ENCODE measurements at regions not wholly inside any gene's neighbourhood (a gene's known extent, or its start where the extent isn't known, plus 50 kb on each side); places are given as distances from the start of the nearest gene placed in this dataset.
A peak's percentile ranks its signal among the peaks of the same experiment; 100 is the strongest.

- no peak for DNase-seq
Measured at GRCh38 chr3:168570404-168571155, 474.9 kb upstream of the GOLIM4 start.

GRCh38 chr3:168558728-168559411 is 463.1 kb upstream of the GOLIM4 start:
- peak in 1 of 2 experiments; percentile 34 for DNase-seq

- DNase-seq = peak in 1 of 2 experiments; percentile 27
Measured at GRCh38 chr3:168552251-168552650, 456.5 kb upstream of the GOLIM4 start.

GRCh38 chr3:168548719-168549118 is 453.0 kb upstream of the GOLIM4 start:
- no peak for DNase-seq

- no peak for DNase-seq
Measured at GRCh38 chr3:168546707-168547106, 451.0 kb upstream of the GOLIM4 start.

- DNase-seq = peak in 1 of 2 experiments; percentile 69
Measured at GRCh38 chr3:168545591-168545990, 449.9 kb upstream of the GOLIM4 start.

- no peak for DNase-seq
Measured at GRCh38 chr3:168544097-168544957, 448.6 kb upstream of the GOLIM4 start.

- no peak for DNase-seq
Measured at GRCh38 chr3:168540726-168541125, 445.0 kb upstream of the GOLIM4 start.

- no peak for DNase-seq
Measured at GRCh38 chr3:168539909-168540308, 444.2 kb upstream of the GOLIM4 start.

- DNase-seq = no peak
Measured at GRCh38 chr3:168534761-168535160, 439.0 kb upstream of the GOLIM4 start.

- no peak for DNase-seq
Measured at GRCh38 chr3:168533600-168533999, 437.9 kb upstream of the GOLIM4 start.

- DNase-seq = no peak
Measured at GRCh38 chr3:168532135-168532534, 436.4 kb upstream of the GOLIM4 start.

GRCh38 chr3:168531116-168531515 is 435.4 kb upstream of the GOLIM4 start:
- no peak for DNase-seq

GRCh38 chr3:168524129-168524528 is 428.4 kb upstream of the GOLIM4 start:
- DNase-seq = no peak

- peak in 1 of 2 experiments; percentile 57 for DNase-seq
Measured at GRCh38 chr3:168517249-168518071, 421.7 kb upstream of the GOLIM4 start.

GRCh38 chr3:168514252-168514651 is 418.5 kb upstream of the GOLIM4 start:
- DNase-seq = no peak

GRCh38 chr3:168512802-168513201 is 417.1 kb upstream of the GOLIM4 start:
- DNase-seq = no peak

GRCh38 chr3:168511428-168512014 is 415.8 kb upstream of the GOLIM4 start:
- peak in 1 of 2 experiments; percentile 35 for DNase-seq

- DNase-seq = no peak
Measured at GRCh38 chr3:168506589-168506988, 410.9 kb upstream of the GOLIM4 start.

GRCh38 chr3:168501570-168501969 is 405.8 kb upstream of the GOLIM4 start:
- DNase-seq = no peak

- no peak for DNase-seq
Measured at GRCh38 chr3:168498194-168498593, 402.5 kb upstream of the GOLIM4 start.

GRCh38 chr3:168497741-168498140 is 402.0 kb upstream of the GOLIM4 start:
- peak; percentile 30 to 66 for DNase-seq
